ENCODE measurements at regions not wholly inside any gene's neighbourhood (a gene's known extent, or its start where the extent isn't known, plus 50 kb on each side); places are given as distances from the start of the nearest gene placed in this dataset.

DNA sequence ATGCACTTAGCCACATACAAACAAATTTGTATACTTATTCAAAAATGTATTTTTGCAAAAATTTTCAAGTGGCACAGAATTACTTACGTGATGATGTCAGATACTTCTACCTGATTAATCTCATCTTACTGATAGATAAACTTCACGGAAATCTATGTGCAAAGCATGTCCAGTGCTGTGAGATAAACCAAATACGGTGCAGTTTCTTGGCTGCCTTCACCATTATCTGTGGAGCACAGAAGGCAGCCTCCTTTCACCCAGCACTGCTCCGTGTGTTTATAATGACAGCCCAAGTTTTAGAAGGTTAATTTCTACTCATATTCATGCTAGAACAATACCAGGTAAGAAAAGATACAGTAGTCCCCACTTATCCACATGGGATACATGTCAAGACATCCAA lies 59.0 kb upstream of the PDE10A start:
- DNase-seq (ENCODE audit: low read depth in 2 of 2), result no peak

DNA sequence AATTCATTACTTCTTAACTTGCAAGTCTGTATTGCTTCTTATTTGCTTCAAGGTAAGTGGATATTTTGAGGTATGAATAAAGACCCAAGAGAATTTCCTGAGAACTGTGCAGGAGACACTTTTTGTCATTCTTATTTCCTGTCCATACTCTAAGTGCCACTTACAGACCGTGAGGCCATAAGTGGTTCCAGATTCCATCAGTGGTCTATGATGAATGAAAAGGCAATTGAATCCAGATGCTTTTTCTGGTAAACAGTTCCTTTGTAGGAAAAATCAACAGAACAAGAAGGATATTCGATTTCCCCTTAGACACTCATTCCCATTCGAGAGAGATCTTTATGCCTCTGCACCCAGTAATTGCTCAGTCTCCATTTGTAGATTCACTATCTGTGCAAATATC lies 58.3 kb upstream of the PDE10A start:
- DNase-seq (ENCODE audit: low read depth in 2 of 2), result no peak

DNA sequence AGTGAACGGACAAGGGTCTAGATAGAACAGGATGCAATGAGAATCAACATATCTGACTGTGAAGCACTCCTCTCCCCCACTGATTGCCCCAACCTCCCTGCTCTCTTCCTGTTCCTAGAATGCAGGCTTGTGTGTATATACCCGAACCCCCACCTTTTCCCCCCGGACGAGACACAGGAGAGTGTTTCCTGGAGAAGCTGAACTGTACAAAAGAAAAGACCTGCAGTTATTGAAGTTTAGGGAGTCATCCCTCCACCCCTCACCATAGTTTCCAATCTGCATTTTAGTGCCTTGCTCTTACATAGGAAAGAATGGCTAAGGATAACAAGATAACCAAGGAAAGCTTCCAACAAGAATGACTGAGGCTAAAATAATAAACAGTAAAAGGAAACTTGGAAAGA lies 55.5 kb upstream of the PDE10A start:
- DNase-seq (ENCODE audit: low read depth in 2 of 2), result no peak

DNA sequence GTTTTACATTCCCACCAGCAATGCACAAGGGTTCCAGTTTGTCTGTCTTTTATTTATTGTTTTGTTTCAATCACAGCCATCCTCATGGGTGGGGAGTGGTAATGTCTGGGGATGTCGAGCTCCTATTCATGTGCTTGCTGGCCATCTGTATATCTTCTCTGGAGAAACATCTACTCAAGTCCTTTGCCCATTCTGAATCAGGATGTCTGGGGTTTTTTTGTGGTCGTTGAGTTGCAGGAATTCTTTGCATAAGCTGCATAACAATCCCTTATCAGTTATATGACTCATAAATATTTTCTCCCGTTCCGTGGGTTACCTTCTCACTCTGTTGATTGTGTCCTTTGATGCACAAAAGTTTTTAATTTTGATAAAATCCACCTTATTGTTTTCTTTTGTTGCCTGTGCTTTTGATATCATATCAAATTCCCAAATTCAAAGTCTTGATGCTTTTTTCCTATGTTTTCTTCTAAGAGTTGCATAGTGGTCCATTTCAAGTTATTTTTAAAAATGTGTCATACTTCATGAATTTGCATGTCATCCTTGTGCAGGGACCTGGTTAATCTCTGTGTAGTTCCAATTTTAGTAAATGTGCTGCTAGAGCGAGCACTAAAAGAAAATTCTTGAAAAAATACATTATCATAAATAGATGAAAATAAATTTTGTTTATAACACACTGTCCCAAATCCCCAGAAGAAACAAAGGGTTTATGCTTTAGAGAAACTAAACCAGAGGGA lies 54.9 kb upstream of the PDE10A start:
- DNase-seq (ENCODE audit: low read depth in 2 of 2), result no peak

DNA sequence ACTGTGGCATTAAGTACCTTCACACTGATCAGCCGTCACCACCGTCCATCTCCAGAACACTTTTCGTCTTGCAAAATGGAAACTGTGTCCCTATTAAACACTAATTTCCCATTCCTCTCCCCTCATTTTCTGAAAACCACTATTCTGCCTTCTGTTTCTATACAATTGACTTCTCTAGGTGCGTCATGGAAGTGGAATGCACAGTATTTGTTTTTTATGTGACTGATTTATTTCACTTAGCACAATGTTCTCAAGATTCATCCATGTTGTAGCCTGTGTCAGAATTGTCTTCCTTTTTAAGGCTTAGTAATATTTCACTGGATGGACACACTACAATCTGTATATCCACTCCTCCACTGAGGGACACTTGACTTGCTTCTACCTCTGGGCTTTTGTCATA lies 53.8 kb upstream of the PDE10A start:
- no peak for DNase-seq (ENCODE audit: low read depth in 2 of 2)

DNA sequence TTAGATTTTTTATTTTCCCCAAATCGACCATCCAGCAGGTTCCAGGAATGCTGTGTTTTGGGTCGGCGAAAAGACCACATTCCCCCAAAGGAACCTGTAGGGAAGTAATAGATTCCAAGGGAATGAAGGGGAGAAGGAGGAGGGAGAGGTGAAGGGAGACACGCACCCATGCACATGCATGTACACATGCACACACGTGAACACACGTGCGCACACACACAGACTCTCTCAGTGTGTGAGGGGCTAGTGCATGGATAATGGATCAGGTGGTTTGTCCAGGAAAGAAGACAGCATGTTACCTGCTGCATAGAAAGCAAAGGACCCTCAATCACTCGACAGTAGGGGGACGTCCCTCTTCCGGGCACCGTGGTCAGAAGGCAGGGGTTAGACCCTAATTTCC lies 52.4 kb upstream of the PDE10A start:
- no peak for DNase-seq (ENCODE audit: low read depth in 2 of 2)

DNA sequence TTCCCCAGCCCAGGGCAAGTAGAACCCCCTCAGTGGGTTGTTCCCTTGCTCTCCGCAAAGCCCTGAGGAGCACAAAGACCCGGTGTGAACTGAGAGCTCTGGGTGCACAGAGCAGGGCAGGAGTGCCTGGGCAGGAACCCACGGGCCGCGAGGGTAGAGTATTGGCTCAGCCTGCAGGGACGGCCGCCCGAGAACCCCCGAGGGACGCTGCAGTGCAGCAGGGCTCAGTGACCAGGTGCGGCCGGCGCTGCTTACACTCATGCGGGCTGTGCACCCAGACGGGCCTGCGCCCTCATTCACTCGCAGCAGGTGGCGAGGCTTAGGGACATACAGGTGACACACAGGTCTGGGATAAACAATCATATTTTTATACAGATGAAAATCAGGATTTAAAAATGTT lies 51.9 kb upstream of the PDE10A start:
- DNase-seq (ENCODE audit: low read depth in 2 of 2), result no peak

DNA sequence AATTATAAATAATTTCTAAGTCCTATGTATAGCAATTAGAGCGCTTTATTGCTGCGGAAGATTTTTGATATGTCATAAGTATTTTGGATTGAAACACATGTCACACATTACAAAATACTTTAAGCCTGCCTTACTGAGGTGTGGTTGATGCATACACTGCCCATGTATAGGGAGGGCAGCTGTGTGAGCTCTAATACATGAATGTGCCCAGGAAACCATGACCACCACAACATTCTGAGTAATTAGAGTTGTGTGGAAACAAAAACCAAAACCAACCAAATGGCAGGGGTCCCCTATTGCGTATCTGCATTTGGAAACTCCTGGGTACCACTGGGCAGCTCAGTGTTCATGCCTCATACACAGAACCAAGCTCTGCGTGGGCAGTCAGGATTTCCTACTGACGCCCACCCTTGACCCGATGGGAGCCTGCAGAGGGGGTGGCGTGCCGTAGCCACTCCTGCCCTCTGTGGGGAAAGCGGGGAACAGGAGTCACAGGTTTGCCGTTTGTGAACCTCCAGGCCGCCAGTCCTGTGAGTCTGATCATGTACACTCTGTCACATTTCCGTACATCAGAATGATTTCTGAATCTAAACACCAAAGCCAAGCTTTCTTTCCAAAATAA lies 50.9 kb upstream of the PDE10A start:
- DNase-seq (ENCODE audit: low read depth in 2 of 2), result no peak

All from activated CD8-positive, alpha-beta memory T cell treated with anti-CD3 and anti-CD28 coated beads for 4 hours (primary cell).